ENCODE measurements at regions not wholly inside any gene's neighbourhood (a gene's known extent, or its start where the extent isn't known, plus 50 kb on each side); places are given as distances from the start of the nearest gene placed in this dataset.

DNA sequence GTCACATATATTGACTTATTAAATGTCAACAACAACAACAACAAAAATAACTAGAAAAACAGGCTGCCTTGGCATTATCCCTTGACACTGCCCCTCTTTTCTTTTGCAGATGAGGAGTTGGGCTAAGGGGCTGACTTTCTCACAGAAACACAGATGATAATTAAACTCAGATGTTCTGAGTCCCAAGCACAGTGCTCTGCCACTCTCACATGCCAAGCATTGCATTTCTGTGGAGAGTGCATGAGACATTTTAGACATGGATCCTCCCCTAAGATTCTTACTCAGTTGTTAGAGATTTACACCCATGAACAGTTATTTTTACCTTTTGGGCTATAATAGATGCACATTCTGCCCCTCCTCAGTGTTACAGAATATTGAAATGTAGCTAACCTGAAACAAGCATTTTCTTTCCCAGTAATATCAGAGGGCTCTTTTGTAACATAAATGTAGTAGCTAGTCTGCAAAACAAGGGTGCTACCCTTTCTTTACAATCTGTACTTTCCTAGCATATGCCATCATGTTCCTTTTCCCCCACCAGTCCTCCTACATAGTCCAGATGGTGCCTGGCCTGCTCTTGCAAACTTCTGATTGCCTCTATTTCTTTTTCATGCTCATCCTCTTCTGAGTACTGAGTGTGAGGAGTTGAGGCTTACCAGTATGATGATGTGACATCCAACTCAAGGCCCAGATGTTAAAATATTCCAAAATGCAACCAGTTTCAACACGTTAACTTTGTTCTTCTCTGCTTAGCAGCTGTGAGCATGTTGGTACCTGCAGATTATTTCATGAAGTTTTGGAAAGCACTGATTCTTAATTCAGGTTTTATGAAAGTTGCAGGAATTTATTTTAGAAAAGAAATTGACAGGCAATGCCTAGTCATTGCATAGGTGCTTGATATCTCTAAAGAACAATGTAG, 125.0 kb upstream of the ATP2B1 start:
- Histone ChIP-seq H3K9me1 (replicated peaks; ENCODE audit: control insufficient read depth, extremely low read depth, insufficient read depth, low read length) (no peaks in the 10 kb centered on the region), H2AFZ (ENCODE audit: low read depth, low read length) (no peak overlapping the region), H3K4me1 (ENCODE audit: control insufficient read depth, extremely low read depth, insufficient read depth, low read length) (no peaks in the 10 kb centered on the region), H3K9ac (replicated peaks; ENCODE audit: extremely low read depth, insufficient read depth, low read length) (no peak overlapping the region), H3K9me3 (replicated peaks; ENCODE audit: control insufficient read depth, insufficient read depth, low read length) (no peaks in the 10 kb centered on the region), H4K20me1 (replicated peaks; ENCODE audit: control insufficient read depth, extremely low read depth, insufficient read depth, low read length) (no peaks in the 10 kb centered on the region), H3K27me3 (ENCODE audit: control insufficient read depth in 2 of 2, insufficient read depth in 2 of 2, low read length in 2 of 2) (no peaks in the 10 kb centered on the region), H3K36me3 (ENCODE audit: control insufficient read depth in 2 of 2, extremely low read depth in 1 of 2, insufficient read depth in 2 of 2, low read length in 2 of 2) (no peaks in the 10 kb centered on the region), H3K4me3 (replicated peaks in 1 of 3; ENCODE audit: insufficient read depth in 1 of 3, low read depth in 1 of 3, low read length in 3 of 3) (no peak overlapping the region), H3K79me2 (ENCODE audit: control insufficient read depth, insufficient read depth, low read length) (no peaks in the 10 kb centered on the region), H3K27ac (ENCODE audit: insufficient read depth, low read depth, low read length) (no peak overlapping the region), H3K4me2 (ENCODE audit: insufficient read depth, low read length) (no peak overlapping the region)
- CTCF ChIA-PET = no interaction called here
- dilution Hi-C loops (cut with MboI; ENCODE audit: extremely low pct_ligation_motif_present, low sequenced_read_pairs) (no loop called here), intact Hi-C loops (cut with micrococcal nuclease) (no loop called here)
- POLR2A ChIA-PET = no interaction called here
- DNase-seq (ENCODE audit: low read depth, low spot score) = no peak
- FAIRE-seq = no peak
- BruUV-seq (replicated peaks) = no TSS peak
- TF ChIP-seq EZH2 (IDR thresholded peaks at IDR 0.05; ENCODE audit: borderline replicate concordance, low read depth, low read length, severe bottlenecking) (no peak), FOS (IDR thresholded peaks at IDR 0.05; ENCODE audit: borderline replicate concordance, insufficient read depth, low read length) (no peak), POLR2AphosphoS5 (IDR thresholded peaks at IDR 0.05; ENCODE audit: insufficient read depth, low read depth, low read length) (no peak), JUN (IDR thresholded peaks at IDR 0.05; ENCODE audit: borderline replicate concordance, insufficient read depth, insufficient read length, low read depth) (no peak), GATA2 (IDR thresholded peaks at IDR 0.05; ENCODE audit: insufficient read depth, insufficient read length, low read depth, low read length) (no peak), POLR2A (IDR thresholded peaks at IDR 0.05; ENCODE audit: low read depth, low read length) (no peak), MYC (IDR thresholded peaks at IDR 0.05; ENCODE audit: low read depth, low read length) (no peak)
- TF ChIP-seq, protein P1, sequence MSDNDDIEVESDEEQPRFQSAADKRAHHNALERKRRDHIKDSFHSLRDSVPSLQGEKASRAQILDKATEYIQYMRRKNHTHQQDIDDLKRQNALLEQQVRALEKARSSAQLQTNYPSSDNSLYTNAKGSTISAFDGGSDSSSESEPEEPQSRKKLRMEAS (IDR thresholded peaks at IDR 0.05; ENCODE audit: insufficient read depth, insufficient read length) = no peak
- TF ChIP-seq, protein P2, sequence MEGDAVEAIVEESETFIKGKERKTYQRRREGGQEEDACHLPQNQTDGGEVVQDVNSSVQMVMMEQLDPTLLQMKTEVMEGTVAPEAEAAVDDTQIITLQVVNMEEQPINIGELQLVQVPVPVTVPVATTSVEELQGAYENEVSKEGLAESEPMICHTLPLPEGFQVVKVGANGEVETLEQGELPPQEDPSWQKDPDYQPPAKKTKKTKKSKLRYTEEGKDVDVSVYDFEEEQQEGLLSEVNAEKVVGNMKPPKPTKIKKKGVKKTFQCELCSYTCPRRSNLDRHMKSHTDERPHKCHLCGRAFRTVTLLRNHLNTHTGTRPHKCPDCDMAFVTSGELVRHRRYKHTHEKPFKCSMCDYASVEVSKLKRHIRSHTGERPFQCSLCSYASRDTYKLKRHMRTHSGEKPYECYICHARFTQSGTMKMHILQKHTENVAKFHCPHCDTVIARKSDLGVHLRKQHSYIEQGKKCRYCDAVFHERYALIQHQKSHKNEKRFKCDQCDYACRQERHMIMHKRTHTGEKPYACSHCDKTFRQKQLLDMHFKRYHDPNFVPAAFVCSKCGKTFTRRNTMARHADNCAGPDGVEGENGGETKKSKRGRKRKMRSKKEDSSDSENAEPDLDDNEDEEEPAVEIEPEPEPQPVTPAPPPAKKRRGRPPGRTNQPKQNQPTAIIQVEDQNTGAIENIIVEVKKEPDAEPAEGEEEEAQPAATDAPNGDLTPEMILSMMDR (IDR thresholded peaks at IDR 0.05; ENCODE audit: extremely low read depth in 1 of 2, insufficient read depth in 1 of 2, low read depth in 1 of 2, low read length in 2 of 2) = no peak
